ENCODE measurements at regions not wholly inside any gene's neighbourhood (a gene's known extent, or its start where the extent isn't known, plus 50 kb on each side); places are given as distances from the start of the nearest gene placed in this dataset.

DNA sequence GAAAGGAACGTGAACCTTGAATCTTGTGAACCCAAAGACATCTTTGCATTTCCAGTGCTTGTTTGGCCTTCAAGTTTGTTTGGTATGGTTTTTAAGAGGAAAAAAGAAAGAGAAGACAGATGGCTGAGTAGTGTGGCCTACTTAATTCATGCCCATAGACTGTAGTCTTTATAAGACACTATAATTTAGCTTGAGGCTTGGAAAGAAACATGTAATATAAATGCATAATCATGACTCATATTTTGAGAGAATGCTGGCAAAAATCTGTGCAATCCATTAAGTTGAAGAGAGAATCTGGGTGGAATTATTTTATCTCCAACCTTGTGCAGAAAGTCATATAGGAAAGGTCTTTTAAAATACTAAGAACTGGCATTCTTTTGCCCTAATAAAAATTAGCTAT, 179.3 kb downstream of the SIPA1L2 start:
- Histone ChIP-seq H3K9ac (ENCODE audit: low read depth, low read length) (no peak overlapping the region), H3K36me3 (ENCODE audit: insufficient read depth, low read length) (no peaks in the 10 kb centered on the region), H3K4me1 (ENCODE audit: insufficient read depth, low read length) (peaks cover 11% of the 10 kb centered on the region), H3K9me3 (ENCODE audit: control insufficient read depth, insufficient read depth, low read length) (no peaks in the 10 kb centered on the region)

DNA sequence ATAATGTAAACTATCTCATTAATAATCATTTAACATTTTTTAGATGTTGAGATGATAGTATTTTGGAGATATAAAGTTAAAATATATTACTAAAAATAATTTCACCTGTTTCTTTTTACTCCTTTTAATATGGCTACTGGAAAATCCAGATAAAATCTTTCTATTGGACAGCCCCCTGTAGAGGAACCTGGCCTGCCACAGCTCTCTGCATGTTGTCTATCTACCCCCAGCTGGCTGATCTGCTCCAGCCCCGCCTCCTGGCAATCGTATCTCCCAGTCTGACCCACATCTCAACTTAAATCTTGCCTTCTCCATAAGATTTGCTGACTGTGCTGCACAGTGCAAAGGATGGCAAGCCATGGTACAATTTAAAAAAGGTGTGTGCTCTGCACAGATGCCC, 182.8 kb downstream of the SIPA1L2 start:
- Histone ChIP-seq H3K4me1 (ENCODE audit: insufficient read depth, low read length) (no peaks in the 10 kb centered on the region), H3K9me3 (ENCODE audit: control insufficient read depth, insufficient read depth, low read length) (no peaks in the 10 kb centered on the region), H3K9ac (ENCODE audit: low read depth, low read length) (no peak overlapping the region), H3K36me3 (ENCODE audit: insufficient read depth, low read length) (no peaks in the 10 kb centered on the region)

DNA sequence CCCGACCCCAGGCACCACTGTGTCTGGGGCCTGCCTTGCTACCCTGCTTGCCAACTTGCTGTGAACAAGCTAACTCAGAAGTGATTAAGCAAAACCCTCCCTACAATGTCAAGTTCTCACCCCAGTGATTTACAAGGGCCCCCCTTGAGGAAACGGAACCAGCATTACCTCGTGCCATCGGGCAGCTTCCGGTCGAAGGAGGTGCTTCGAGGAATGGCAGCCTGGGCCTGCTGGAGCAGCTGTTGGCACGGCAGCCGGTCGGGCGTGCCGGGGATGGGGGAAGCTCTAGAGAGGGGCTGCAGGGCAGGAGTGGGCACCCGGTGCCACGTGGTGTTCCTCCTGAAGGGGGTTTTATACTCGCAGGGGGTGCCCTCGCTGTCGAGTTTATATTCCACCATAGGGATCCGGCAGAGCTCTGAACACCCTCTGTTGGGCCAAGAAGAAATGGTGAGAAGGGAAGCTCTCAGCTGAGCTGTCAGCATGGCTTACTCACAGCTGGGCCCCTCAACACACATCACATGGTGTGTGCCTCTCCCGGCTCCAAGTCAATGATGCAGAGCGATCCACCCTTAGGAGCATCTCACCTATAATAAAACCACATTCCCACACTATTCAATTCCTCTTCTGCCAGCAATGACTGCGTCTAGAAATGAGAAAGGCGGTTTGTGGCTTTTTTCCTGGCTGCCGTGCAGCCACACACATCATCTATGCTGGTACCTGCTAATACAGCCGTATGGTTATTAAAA, 184.4 kb downstream of the SIPA1L2 start:
- 0 out of 2 replicates have a peak, but pooled peaks cover under 1% of the 10 kb centered on the region for H3K36me3 ChIP-seq (ENCODE audit: insufficient read depth, low read length)
- H3K9ac ChIP-seq (ENCODE audit: low read depth, low read length): no peak overlapping the region
- no peaks in the 10 kb centered on the region for H3K9me3 ChIP-seq (ENCODE audit: control insufficient read depth, insufficient read depth, low read length)
- H3K4me1 ChIP-seq (ENCODE audit: insufficient read depth, low read length): no peaks in the 10 kb centered on the region

DNA sequence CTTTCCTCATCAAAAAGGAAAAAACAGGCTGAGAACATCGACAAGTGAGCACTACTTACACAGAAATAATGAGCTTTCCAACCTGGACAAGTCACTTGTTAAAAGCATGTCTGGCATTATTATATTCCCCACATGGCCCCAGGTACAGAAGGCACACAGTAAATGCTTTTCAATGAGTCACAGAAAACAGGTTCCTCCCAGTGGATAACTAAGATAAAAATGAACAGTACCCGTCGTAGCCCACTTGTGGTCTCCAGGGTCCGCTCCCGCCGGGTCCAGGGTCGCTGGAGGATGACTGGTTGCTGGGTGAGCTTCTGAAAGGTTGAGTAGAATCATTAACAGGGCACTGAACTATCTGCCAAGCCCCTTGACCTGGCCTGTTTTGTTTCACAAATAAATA, 186.6 kb downstream of the SIPA1L2 start:
- Histone ChIP-seq H3K4me1 (ENCODE audit: insufficient read depth, low read length) (peaks cover 5% of the 10 kb centered on the region; the same call in 1 of the 2 replicates), H3K9ac (ENCODE audit: low read depth, low read length) (no peak overlapping the region), H3K9me3 (ENCODE audit: control insufficient read depth, insufficient read depth, low read length) (no peaks in the 10 kb centered on the region), H3K36me3 (ENCODE audit: insufficient read depth, low read length) (0 out of 2 replicates have a peak, but pooled peaks cover 3% of the 10 kb centered on the region)

DNA sequence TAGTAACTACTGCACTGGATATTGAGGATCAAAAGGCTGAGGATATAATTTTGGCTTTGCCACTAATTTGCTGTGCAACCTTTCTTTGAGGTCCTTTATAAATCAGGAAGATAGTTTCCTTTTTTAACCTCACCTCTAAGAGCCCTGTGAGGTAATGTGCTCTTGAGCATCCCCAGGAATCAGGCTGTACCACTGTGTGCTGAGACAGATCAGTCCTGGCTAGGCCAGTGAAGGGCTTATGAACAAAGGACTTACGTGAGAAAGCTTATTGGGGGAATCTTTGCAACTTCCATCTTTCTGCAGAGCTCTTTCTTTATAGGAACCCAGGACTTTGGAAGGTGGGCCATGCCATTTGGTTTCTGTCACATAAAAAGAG, 188.9 kb downstream of the SIPA1L2 start:
- peaks cover 11% of the 10 kb centered on the region for H3K4me1 ChIP-seq (ENCODE audit: insufficient read depth, low read length)
- no peaks in the 10 kb centered on the region for H3K9me3 ChIP-seq (ENCODE audit: control insufficient read depth, insufficient read depth, low read length)
- H3K36me3 ChIP-seq (ENCODE audit: insufficient read depth, low read length): peaks cover 5% of the 10 kb centered on the region; the same call in 1 of the 2 replicates
- no peak overlapping the region for H3K9ac ChIP-seq (ENCODE audit: low read depth, low read length)

DNA sequence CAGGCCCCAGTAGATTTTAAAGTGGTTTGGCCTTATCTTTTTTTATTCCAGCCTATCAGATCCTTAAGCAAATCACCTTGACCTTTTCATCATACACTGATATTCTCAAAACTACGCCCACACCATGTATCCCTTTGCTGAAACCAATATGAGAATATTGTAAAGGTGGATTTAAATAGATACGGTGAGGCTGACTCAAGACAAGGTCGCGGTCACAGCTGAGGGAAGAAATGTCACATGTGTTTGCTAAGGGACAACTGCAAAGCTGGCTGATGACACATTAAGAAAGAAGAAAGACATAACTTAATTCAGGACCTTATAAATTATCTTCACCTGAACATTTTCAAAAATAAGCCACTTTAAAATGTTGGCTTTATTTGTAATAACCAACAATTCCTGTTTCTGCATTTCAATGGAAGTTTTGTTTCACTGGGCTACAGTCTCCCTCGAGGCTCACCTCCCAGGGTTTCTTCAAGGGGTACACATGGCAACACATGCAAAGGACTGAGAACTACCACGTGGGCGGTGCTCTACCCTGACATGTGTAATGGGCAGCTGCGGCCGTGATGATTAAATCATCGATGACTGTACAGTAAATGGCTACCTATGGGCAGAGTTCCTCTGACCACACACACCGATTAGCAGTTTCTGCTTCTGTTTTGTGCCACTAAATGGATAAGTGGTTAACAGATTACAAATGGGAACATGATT, 189.5 kb downstream of the SIPA1L2 start:
- Histone ChIP-seq H3K4me1 (ENCODE audit: insufficient read depth, low read length) (peaks cover 11% of the 10 kb centered on the region), H3K9ac (ENCODE audit: low read depth, low read length) (no peak overlapping the region), H3K9me3 (ENCODE audit: control insufficient read depth, insufficient read depth, low read length) (no peaks in the 10 kb centered on the region), H3K36me3 (ENCODE audit: insufficient read depth, low read length) (peaks cover 5% of the 10 kb centered on the region; the same call in 1 of the 2 replicates)

DNA sequence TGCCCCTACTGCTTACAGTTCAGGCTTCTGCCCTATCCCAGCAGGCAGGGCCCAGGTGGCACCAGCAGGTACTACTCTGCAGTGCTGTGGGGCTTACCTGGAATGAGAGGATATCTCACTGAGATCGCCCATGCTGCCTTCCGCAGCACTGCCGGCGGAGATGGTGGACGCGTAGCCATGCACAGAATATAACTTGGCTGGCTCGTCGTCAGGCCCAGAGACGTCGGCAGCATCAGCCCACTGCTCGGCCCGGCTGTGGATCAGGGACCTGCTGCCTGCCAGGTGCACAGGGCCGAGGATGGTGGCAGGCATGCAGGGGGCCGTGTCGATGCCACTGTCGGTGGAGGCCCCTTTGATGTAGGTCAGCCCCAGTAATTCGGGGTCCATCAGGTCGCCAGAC, 190.9 kb downstream of the SIPA1L2 start:
- peaks cover 11% of the 10 kb centered on the region for H3K4me1 ChIP-seq (ENCODE audit: insufficient read depth, low read length)
- H3K36me3 ChIP-seq (ENCODE audit: insufficient read depth, low read length): peaks cover 5% of the 10 kb centered on the region; the same call in 1 of the 2 replicates
- H3K9ac ChIP-seq (ENCODE audit: low read depth, low read length): no peak overlapping the region
- no peaks in the 10 kb centered on the region for H3K9me3 ChIP-seq (ENCODE audit: control insufficient read depth, insufficient read depth, low read length)

DNA sequence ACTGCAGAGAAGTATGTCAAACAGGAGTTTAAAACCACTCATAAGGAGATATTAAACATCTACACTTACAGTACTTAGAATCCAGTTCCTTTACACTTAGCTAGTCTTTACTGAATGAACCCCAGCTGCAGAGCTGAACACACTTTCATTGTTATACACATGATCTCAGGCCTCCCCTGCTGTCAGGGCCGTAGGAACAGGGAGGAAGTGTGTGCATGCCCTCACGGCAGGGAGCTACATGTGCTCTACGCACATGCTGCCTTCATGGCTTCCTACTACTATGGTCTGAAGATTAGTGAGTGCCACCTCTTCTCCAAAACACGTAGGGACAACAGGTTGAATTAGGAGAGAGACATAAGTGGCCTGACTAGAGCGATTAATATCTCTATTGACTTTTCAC, 191.5 kb downstream of the SIPA1L2 start:
- no peak overlapping the region for H3K9ac ChIP-seq (ENCODE audit: low read depth, low read length)
- peaks cover 11% of the 10 kb centered on the region for H3K4me1 ChIP-seq (ENCODE audit: insufficient read depth, low read length)
- peaks cover 5% of the 10 kb centered on the region; the same call in 1 of the 2 replicates for H3K36me3 ChIP-seq (ENCODE audit: insufficient read depth, low read length)
- H3K9me3 ChIP-seq (ENCODE audit: control insufficient read depth, insufficient read depth, low read length): no peaks in the 10 kb centered on the region

DNA sequence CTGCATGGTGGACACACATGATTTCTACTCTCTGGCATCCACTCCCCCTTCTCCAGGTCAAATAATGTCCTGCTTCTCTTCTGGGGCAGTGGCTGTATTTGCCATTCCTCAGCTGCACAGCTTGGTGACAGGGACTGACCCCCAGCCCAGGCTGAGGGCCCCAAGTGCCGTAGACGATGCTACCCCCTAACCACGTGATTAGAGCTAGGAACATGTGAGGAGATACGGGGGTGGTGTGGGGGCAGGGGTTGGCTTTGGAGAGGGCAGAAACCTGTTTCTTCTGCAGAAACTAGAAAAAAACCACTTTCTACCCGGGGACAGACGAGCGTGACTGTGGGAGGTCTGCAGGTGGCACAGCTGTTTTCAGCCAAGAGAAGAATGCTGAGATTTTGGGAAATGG, 192.4 kb downstream of the SIPA1L2 start:
- Histone ChIP-seq H3K36me3 (ENCODE audit: insufficient read depth, low read length) (peaks cover 5% of the 10 kb centered on the region; the same call in 1 of the 2 replicates), H3K9ac (ENCODE audit: low read depth, low read length) (no peak overlapping the region), H3K9me3 (ENCODE audit: control insufficient read depth, insufficient read depth, low read length) (no peaks in the 10 kb centered on the region), H3K4me1 (ENCODE audit: insufficient read depth, low read length) (peaks cover 11% of the 10 kb centered on the region)

DNA sequence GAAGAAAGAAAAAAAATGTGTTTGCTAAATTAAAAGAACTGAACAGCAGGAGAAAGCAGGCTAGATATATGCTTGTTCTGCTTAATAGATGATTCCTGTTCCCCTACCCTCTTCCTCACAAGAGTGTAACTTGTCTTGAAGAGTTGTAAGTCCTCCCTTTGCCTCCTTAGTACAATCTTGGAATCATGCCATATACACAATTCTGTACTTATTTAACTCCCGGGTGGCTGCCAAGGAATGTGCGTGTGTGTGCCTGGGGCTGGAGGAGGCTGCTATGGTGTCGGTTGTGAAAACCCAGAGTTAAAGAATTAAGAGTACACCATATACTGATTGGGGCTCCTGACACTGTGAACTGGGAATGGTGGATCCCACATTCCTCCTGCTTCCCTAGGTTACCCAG, 194.2 kb downstream of the SIPA1L2 start:
- Histone ChIP-seq H3K9ac (ENCODE audit: low read depth, low read length) (no peak overlapping the region), H3K4me1 (ENCODE audit: insufficient read depth, low read length) (peaks cover 11% of the 10 kb centered on the region), H3K9me3 (ENCODE audit: control insufficient read depth, insufficient read depth, low read length) (no peaks in the 10 kb centered on the region), H3K36me3 (ENCODE audit: insufficient read depth, low read length) (peaks cover 5% of the 10 kb centered on the region; the same call in 1 of the 2 replicates)

DNA sequence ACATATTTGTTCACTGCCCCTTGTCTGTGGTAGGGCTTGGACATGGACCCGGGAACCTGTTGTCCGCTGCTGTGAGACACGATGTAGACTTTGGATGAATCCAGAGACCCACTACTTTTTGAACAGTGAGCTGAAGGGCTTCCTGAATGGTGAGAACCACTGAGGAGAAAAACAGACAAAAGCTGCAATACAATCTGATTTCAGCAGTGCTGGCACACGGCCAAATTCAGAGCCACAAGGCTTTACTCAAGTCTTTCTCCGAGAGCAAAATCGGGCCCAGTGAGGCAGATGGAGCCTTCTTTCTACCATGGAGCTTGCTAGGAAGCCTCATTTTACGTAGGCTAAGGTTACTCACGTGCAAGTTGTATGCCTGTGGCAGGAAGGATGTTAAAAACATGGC, 197.6 kb downstream of the SIPA1L2 start:
- no peaks in the 10 kb centered on the region for H3K4me1 ChIP-seq (ENCODE audit: insufficient read depth, low read length)
- no peak overlapping the region for H3K9ac ChIP-seq (ENCODE audit: low read depth, low read length)
- no peaks in the 10 kb centered on the region; the same call in 1 of the 2 replicates for H3K36me3 ChIP-seq (ENCODE audit: insufficient read depth, low read length)
- H3K9me3 ChIP-seq (ENCODE audit: control insufficient read depth, insufficient read depth, low read length): no peaks in the 10 kb centered on the region

DNA sequence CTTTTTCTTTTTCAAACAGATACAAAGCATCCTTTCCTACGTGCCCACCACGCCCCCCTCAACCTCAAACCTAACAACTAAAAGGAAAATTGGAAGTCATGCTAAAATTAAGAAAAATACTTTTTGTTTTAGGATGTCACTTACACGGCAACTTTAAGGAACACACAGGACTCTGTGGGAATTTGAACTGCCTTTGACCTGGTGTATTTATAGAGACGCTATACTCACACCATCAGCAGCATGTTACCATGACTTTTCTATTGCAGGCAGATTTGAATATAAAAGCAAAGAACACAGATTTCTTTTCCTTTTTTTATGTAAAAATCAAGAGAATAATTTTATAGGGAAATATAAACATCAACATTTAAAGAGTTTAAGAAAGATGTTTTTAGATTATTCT, 198.2 kb downstream of the SIPA1L2 start:
- Histone ChIP-seq H3K36me3 (ENCODE audit: insufficient read depth, low read length) (no peaks in the 10 kb centered on the region; the same call in 1 of the 2 replicates), H3K9me3 (ENCODE audit: control insufficient read depth, insufficient read depth, low read length) (no peaks in the 10 kb centered on the region), H3K9ac (ENCODE audit: low read depth, low read length) (no peak overlapping the region), H3K4me1 (ENCODE audit: insufficient read depth, low read length) (no peaks in the 10 kb centered on the region)

DNA sequence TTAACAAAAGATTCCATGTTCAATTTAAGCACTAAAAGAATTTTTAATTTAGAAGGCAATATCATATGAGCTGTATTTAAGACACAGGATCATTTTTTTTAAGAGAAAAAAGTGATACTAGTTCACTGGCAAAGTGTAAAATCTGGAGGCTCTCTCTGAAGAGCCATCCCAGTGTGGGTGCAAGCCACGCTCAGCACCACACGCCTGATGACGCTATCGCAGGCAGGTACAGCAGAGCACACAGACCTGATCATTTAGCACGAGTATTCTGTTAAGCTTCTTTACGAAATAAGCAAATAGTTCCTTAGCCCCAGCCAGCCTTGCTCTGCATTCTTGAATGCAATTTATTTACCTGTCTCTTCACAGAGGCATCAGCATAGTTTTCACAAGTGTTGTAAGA, 198.6 kb downstream of the SIPA1L2 start:
- Histone ChIP-seq H3K9me3 (ENCODE audit: control insufficient read depth, insufficient read depth, low read length) (no peaks in the 10 kb centered on the region), H3K36me3 (ENCODE audit: insufficient read depth, low read length) (no peaks in the 10 kb centered on the region), H3K9ac (ENCODE audit: low read depth, low read length) (no peak overlapping the region), H3K4me1 (ENCODE audit: insufficient read depth, low read length) (no peaks in the 10 kb centered on the region)

DNA sequence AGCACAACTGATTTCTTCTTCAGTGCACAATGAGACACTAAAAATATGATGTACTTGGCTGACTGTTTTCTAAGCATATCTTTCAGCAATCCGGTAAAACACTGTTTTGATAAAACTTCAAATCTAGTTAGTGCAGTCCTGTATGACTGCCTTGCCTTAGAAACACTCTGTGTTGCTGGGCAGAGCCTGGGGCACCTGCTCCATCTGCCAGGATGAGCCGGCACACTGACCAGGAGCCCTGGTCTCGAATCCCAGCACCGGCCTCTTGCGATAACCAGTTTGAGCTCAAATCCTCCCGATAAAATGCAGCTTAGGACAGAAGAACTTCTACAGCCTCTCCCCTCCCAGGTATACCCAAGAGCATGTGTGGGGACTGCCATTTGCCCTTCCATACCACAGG, 199.5 kb downstream of the SIPA1L2 start:
- Histone ChIP-seq H3K36me3 (ENCODE audit: insufficient read depth, low read length) (no peaks in the 10 kb centered on the region), H3K9me3 (ENCODE audit: control insufficient read depth, insufficient read depth, low read length) (no peaks in the 10 kb centered on the region), H3K4me1 (ENCODE audit: insufficient read depth, low read length) (no peaks in the 10 kb centered on the region), H3K9ac (ENCODE audit: low read depth, low read length) (no peak overlapping the region)
